GM18909 (cell line): ENCODE measurements at regions not wholly inside any gene's neighbourhood (a gene's known extent, or its start where the extent isn't known, plus 50 kb on each side); places are given as distances from the start of the nearest gene placed in this dataset.

Experiments
- ATAC-seq: cut with Tn5 transposase; IDR thresholded peaks from one replicate; pipeline ENCODE4 v1.9.1; 2021; ENCODE audit warnings: mild to moderate bottlenecking; ENCODE audit not compliant: unreplicated experiment, poor library complexity

DNA sequence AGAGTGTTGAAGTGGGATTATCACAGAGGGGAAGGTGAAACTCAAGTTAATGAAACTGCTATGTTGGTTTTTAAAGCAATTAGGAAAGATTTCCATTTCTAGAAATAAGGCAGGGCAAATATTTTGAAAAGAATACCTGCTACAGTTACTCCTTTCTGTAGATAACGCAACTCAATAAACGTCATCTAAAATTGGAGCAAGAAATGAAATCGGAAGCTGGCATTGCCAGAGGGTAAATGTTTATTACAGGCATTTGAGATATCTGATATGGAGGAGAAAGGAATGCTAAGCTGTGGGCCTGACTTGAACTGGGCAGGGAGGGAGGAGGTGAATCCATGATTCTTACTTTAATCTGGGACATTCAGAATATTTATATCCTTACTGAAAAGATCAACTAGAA, 217.0 kb upstream of the ADARB2 start:
- ATAC-seq = no peak

DNA sequence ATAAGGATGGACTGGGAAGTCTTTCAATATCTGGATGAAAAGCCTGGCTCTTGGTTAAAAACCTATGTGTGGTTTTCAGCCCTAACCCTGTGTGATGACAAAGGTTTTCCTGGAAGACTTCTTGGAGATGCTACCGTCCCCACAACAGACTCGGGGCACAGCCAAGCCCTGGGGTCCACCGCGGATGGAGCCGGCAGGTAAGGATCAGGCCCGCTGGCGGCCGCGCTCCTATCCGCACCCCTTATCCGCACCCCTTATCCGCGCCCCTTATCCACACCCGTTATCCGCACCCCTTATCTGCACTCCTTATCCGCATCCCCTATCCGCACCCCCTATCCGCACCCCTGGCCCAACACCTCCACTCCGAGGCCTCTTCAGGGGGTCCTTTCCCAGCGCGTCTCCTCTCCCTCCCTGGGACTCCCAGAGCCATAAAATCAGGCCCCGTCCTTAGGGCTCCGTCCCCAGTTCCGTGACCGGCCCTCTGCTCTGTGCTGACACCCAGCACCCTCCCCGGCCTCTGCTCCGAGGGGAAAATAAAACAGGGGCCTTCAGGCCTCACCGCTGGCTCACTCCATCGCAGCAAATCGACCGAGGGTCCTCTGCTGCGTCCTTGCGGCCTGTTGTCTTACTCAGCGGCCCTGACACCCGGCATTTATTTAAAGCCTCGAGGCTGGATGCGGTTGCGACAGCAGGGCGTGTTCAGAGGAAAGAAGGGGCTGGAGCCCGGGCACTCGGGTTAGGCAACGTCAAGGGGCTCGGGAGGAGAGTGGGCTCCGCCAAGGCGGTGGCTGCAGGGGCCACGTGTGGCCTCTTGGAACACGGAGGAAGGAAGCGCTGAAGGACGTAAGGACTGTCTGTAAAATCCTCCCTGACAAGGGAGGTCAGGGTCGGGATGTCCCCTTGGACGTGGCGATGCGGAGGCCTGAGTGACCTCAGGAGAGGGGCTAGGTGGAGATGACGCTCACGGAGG, 215.1 kb upstream of the ADARB2 start:
- ATAC-seq = no peak

DNA sequence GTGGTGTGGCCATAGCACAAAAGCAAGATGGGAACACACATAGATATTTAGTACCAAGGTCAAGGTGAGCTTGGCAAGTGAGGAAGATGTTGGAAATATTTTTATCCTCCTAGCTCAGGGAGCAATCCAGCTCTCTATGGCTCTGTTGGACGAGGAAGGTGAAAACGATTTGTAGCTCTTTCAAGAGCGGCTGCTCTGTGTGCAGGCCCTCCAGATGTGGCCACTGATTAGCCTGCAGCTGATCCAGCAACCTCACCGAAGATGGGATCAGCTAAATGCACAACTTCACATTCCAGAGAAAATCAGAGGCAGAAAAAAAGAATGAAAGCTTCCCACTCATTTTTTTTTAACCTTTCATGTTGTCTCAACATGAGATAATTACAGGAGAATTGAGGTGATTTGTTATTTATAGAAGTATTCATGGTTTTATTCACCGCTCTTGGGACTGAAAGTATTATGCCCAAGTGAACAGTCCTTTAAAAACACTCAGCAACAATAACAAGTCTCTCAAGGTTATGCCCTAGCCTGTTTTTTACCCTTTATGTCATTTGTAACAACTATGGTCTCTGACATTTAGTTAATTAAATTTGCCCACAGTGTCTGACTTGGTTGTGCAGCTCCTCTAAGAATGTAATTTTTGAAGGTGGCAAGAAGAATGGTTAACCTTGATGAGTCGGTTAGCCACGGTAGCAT, 213.6 kb upstream of the ADARB2 start:
- no peak for ATAC-seq

DNA sequence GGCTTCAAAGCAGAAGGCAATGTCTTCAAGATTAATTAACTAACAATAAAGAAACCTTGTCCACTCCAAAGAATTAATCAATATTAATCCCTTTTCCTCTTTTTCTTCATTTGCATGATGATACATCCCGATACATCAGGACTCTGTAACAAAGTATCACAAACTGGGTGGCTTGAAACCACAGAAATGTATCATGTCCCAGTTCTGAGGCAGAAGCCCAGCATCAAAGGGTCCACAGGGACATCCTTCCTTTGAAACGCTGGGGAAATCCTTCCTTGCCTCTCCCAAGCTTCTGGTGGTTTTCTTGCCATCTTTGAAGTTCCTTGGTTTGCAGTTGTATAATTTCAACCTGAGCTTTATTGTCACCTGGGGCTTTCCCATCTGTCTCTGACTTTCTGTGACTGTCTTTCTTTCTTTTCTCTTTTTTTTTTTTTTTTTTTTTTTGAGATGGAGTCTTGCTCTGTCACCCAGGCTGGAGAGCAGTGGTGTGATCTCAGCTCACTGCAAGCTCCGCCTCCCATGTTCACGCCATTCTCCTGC, 210.2 kb upstream of the ADARB2 start:
- ATAC-seq = no peak

DNA sequence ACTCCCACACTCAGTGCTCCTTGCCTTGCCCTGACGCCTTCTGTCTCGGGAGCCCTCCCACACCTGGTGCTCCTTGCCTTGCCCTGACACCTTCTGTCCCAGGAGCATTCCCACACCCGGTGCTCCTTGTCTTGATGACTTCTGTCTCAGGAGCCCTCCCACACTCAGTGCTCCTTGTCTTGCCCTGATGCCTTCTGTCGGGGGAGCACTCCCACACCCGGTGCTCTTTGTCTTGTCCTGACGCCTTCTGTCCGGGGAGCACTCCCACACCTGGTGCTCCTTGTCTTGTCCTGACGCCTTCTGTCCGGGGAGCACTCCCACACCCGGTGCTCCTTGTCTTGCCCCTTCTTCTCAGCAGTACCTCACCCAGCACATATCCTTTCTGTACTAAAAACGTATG, 207.2 kb upstream of the ADARB2 start:
- ATAC-seq = no peak

DNA sequence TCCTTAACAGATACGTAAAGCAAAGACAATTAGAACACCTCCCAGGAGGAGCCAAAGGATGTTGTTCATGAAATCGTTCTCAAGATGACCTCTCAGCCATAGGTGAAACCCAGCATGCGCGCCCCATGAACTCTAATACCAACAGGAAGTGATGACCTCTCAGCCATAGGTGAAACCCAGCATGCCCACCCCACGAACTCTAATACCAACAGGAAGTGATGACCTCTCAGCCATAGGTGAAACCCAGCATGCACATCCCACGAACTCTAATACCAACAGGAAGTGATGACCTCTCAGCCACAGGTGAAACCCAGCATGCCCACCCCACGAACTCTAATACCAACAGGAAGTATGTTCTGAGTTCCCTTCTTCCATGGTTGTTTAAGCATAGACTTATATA, 205.2 kb upstream of the ADARB2 start:
- no peak for ATAC-seq

DNA sequence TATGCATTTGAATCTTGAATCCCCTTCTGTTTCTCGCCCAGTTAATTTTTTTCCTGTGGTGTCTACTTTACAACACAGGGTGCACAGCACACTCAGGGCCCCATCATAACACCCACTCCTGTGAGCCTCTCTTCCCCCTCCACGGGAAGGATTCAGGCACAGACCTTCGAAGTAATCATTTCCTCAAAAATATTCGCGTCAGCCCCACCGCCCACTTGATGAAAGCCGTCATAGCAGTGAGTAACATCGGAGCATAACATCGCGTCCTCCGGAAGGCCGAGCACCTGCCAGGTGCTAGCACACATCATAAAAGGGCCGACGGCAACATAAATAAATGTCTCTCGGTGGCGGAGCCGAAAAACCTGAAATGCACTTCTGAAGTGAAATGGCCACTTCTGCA, 201.7 kb upstream of the ADARB2 start:
- ATAC-seq = no peak

DNA sequence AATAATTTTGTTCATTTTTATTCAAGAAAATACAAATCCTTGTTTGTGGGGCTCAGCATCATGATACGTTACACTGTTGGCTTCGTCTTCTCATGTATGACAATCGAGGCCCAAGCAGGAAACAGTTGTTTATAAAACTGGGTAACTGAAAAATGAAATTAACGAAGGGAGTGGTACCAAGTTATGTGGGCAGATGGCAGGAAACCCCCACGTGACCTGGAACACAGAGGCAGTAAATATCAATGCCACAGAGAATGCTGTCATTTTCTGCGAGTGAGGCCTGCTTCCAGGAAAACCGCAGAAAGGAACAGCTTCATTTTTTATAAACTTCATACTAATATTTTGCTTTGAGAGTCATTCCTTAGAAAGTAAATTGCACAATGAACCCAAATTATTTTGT, 201.0 kb upstream of the ADARB2 start:
- ATAC-seq = no peak

DNA sequence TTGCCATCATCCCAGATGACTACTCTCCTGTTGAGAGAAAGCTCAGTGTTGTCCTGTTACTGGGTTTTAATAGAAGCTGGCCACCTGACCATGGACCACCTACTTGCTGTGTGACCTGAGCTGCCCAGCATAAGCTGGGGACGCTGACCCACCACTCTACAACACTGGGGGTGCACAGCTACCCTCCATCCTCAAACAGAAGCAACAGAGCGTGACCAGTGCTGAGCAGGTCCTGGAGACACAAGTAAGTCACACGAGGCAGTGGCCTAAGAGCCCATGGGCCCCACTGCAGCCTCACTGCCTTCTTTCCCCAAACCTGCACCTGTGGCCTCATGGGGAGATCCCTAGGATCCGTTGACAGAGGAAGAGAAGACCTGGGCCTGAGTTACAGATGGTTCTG, 198.6 kb upstream of the ADARB2 start:
- ATAC-seq = no peak

DNA sequence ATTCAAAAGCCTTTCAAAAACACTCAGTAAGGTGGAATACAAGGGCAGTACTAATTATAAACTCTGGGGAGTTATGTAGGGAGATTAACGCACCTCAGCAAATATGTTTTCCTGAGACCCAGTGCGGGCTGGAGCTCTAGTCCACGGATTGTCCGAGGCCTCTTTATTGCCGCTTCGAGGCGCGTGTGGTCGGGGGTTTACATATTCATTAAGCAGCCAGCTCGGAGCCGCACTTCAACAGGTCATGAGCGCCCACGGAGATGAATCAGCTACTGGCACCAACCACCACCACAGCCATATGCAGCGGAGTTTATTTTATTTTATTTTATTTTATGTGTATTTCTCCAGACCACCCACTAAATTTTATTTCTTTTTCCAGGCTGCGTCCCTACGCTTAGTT, 195.9 kb upstream of the ADARB2 start:
- ATAC-seq = no peak

DNA sequence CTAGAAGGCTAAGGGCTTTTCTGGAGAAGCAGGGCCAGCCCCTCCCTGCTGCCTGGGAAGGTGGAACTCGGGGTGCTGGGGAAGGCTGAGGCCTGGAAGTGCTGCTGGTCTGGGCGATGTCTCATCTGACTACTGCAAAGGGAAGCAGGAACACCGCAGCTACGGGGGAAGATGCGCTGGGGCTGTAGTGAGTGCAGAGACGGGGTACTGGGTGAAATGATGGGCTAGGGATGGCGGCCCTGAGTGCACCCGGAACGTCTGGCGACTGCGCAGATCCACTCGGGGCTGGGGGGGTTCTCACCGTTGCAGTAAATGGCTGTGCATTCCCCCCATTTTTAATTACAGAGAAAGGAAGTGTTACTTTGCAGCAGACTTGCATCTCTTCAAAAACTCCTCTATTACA, 195.4 kb upstream of the ADARB2 start:
- ATAC-seq = no peak

DNA sequence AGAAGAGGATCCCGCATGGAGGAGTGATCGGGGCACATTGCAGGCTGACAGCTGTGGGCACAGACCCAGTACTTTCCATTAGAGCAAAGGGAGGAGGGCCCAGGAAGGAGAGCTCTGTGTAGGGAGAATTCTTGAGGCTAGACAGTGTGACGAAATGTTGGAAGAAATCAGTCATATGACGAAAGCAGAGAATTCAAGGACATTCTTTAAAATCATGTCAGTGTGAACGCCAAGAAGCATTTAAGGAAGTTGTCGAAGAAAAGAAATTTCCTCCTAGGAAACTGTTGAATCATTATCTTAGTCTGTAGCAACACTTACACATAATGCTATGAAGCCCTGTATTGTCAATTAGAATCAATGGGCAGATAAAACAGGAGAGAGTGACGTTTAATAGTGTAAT, 191.3 kb upstream of the ADARB2 start:
- no peak for ATAC-seq

DNA sequence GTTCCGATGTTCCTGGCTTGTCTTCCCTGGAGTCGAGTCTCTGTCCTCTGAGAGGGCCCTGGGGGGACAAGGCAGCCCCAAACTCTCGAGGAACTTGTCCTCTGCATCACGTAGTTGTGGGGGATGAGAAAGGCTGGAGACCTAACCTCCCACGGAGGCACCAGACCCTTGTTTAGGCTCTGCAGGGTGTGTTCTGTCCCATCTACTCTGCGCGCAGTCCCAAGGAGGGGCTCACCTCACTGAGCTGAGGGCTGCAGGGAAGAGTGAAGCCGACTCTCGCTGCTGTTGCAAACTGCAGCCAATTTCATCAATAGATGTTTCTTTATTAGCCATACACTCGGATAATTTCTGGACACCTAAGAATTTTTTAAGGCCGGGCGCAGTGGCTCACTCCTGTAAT, 186.7 kb upstream of the ADARB2 start:
- ATAC-seq = no peak

DNA sequence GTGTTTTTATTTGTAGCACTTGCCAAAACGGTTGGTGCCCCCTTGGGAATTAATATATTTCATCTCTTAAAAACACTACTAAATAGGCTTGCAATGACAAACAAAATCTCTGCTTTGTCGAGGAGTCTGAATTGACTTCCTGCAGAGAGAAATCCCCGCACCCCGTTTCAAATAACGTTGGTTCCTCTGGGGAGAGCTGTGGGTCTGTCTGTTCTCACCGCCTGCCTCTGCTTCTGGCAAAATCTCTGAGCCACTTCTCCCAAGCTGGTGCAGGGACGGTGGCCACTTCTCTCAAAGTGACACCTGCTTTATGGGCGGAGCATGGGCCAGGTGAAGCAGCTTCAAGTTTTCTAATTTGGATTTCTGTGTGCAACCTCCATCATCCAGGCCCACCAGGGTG, 186.3 kb upstream of the ADARB2 start:
- ATAC-seq = no peak

DNA sequence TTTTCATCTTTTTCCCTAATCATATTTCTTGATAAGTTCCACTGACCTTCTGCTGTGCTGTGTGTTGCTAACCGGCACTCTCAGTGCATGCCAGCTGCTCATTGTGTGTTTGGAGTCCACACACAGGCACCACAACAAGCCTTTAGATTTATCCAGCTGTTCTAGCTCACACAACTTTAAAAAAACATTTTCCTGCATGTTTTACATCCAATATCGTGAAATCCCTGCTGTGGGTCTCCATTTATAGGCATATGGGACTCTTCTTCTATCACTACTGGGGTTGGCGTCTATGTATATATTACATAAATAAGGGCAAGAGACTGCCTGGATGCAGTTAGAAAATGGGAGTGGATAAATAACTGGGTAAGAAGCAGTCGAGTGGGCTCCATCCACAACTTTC, 183.6 kb upstream of the ADARB2 start:
- ATAC-seq = no peak

DNA sequence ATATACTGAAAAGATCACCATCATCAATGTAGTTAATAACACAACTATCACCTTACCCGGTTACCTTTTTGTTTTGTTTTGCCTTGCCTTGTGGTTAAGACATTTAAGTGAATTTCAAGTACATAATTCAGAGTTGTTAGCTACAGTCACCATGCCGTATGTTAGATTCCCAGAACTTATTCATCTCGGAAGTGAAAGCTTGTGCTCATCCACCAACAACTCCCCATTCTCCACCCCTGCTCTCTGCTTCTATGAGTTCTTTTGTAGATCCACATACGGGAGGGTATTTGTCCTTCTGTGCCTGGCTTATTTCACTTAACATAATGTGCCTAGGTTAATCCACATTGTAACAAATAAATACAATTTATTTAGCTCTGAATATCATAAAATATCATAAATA, 182.8 kb upstream of the ADARB2 start:
- no peak for ATAC-seq

DNA sequence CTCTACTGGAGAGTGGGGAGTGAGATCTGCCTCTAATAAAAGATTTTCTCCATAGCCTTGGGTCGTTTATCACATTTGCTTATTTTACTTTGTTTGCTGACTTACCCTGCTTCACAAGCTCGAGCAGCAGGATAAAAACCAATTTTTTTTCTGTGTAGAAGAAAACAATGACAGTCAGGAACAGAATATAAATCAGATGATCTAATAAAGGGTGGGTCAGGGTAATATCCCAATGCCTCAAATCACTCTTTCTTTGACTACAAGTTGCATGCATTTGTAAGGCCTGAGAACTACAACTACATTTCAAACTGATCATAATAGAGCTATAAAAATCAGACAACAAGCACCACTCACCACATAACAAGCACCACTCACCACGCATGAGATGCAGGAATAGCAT, 174.4 kb upstream of the ADARB2 start:
- no peak for ATAC-seq

DNA sequence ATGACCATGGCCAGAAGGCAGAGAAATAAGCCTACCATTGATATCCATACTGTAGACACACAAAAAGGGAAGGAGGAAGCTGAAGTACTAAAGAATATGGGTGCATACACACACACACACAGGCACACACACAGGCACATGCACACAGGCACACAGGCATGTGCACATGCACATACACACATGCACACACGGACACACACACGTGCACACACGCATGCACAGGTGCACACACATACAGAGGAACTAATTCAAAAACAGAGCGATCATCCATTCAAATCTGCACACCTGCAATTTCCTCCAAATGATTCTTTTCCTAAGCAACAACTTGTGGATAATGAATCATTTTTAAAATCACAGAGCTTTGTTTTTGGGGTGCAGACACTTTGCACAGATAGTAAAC, 166.7 kb upstream of the ADARB2 start:
- no peak for ATAC-seq

DNA sequence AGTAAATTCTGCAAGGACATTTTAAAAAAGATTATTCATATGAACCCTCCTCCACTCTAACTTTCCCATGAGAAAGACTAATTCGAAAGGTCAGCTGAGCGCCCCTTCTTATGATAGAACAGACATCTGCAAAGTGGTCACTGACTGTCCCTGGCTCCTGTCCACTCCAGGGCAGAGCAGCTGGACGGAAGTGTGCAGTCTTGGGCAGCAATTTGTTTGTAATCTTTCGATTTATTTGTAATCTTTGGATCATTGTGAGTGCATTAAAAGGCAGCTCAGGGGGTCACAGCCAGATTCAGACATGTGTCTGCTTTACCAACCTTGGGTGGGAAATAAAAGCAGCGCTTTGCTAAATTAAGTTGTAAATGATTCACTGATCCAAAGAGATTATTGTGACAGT, 158.8 kb upstream of the ADARB2 start:
- ATAC-seq = no peak

DNA sequence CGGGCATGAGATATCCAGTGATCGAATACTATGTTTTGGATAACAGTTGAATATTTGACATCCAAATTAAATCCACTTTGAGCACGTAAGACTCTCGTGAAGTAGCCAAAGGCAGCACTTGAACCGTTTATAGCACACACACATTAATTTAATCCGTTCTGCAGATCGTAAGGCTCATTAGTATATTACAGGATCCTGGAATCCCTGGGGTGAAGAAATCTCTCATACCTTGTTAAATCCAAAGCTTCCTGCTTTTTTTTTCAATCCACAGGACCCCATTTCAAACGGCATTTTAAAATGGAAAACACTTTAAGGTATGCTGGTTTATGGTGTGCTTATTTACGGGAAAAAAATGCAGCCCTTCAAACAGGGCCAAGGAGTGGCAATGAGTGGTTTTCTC, 158.4 kb upstream of the ADARB2 start:
- no peak for ATAC-seq

DNA sequence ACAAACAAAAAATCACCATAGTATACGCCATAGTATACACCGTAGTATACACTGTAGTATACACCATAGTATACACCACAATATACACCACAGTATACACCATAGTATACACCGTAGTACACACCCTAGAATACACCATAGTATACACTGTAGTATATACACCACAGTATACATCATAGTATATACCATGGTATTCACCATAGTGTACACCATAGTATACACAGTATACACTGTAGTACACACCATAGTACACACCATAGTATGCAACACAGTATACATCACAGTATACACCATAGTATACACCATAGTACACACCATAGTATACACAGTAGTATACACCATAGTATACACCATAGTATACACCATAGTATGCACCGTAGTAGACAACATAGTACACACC, 157.6 kb upstream of the ADARB2 start:
- no peak for ATAC-seq

DNA sequence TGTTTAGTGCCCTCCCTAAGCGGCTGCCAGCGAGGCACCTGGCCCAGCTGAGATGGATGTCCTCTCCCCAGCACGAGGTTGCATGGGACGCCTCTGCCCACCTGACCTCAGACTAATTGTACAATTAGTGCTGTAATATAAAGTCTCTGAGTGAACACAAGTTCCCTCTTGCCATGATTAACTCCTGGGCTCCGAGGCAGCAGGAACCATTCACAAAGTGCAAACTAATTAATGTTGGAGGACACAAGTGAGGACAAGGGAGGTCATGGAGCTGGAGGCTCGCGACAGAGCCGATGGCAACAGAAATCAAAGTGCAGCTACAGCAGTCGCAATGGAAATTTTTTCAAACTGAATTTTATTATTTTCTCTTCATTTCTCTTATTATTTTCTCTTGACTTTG, 156.6 kb upstream of the ADARB2 start:
- ATAC-seq = no peak
